ENCODE measurements at regions not wholly inside any gene's neighbourhood (a gene's known extent, or its start where the extent isn't known, plus 50 kb on each side); places are given as distances from the start of the nearest gene placed in this dataset.

GRCh38 chr2:161075701-161076100 is 84.5 kb upstream of the TANK start:
- no peaks in the 10 kb centered on the region for H3K9me3 ChIP-seq (ENCODE audit: low read length)
- TF ChIP-seq CTCF (IDR thresholded peaks at IDR 0.05; ENCODE audit: low read length) (no peak), EZH2 (IDR thresholded peaks at IDR 0.05; ENCODE audit: borderline replicate concordance, low read length) (no peak)

GRCh38 chr2:161076936-161077335 is 83.3 kb upstream of the TANK start:
- no peaks in the 10 kb centered on the region for H4K20me1 ChIP-seq (ENCODE audit: insufficient read depth, low read length)
- no peaks in the 10 kb centered on the region for H3K9me2 ChIP-seq (ENCODE audit: low read depth, low read length)
- no peaks in the 10 kb centered on the region for H3K27me3 ChIP-seq (ENCODE audit: insufficient read depth, low read length)
- no peaks in the 10 kb centered on the region for H3K9me3 ChIP-seq (ENCODE audit: low read length)
- no peaks in the 10 kb centered on the region for H3K4me1 ChIP-seq (ENCODE audit: insufficient read depth, low read length, severe bottlenecking)
- no peaks in the 10 kb centered on the region for H3K36me3 ChIP-seq (ENCODE audit: insufficient read depth, low read length)
- no peak overlapping the region for H3K27ac ChIP-seq (ENCODE audit: low read depth, low read length, poor library complexity, severe bottlenecking)
- H3K79me2 ChIP-seq (ENCODE audit: insufficient read depth, low read length), result no peaks in the 10 kb centered on the region
- H3K4me2 ChIP-seq (ENCODE audit: low read length), result no peak overlapping the region
- no peak overlapping the region for H3K9ac ChIP-seq (ENCODE audit: low read length)
- no peak overlapping the region for H3K4me3 ChIP-seq (ENCODE audit: low read depth, low read length, poor library complexity, severe bottlenecking)
- no peak overlapping the region for H2AFZ ChIP-seq (ENCODE audit: low read length)
- no peaks in the 10 kb centered on the region for H3F3A ChIP-seq (ENCODE audit: insufficient read depth, low read length)
- TF ChIP-seq CTCF (IDR thresholded peaks at IDR 0.05; ENCODE audit: low read length), result no peak
- TF ChIP-seq EZH2 (IDR thresholded peaks at IDR 0.05; ENCODE audit: borderline replicate concordance, low read length), result no peak

More at GRCh38 chr2:161075701-161076100, 84.5 kb upstream of the TANK start:
- Histone ChIP-seq H2AFZ (ENCODE audit: low read length) (no peak overlapping the region), H3K36me3 (ENCODE audit: insufficient read depth, low read length) (no peaks in the 10 kb centered on the region), H3K79me2 (ENCODE audit: insufficient read depth, low read length) (no peaks in the 10 kb centered on the region), H3K4me2 (ENCODE audit: low read length) (no peak overlapping the region), H3K9ac (ENCODE audit: low read length) (no peak overlapping the region), H3K9me2 (ENCODE audit: low read depth, low read length) (no peaks in the 10 kb centered on the region), H3K27me3 (ENCODE audit: insufficient read depth, low read length) (no peaks in the 10 kb centered on the region), H3K4me1 (ENCODE audit: insufficient read depth, low read length, severe bottlenecking) (no peaks in the 10 kb centered on the region), H3F3A (ENCODE audit: insufficient read depth, low read length) (no peaks in the 10 kb centered on the region), H3K4me3 (ENCODE audit: low read depth, low read length, poor library complexity, severe bottlenecking) (no peak overlapping the region), H4K20me1 (ENCODE audit: insufficient read depth, low read length) (no peaks in the 10 kb centered on the region), H3K27ac (ENCODE audit: low read depth, low read length, poor library complexity, severe bottlenecking) (no peak overlapping the region)

- Histone ChIP-seq H3K79me2 (ENCODE audit: insufficient read depth, low read length) (no peaks in the 10 kb centered on the region), H3K4me1 (ENCODE audit: insufficient read depth, low read length, severe bottlenecking) (no peaks in the 10 kb centered on the region), H2AFZ (ENCODE audit: low read length) (no peak overlapping the region), H3K9me2 (ENCODE audit: low read depth, low read length) (no peaks in the 10 kb centered on the region), H3K27me3 (ENCODE audit: insufficient read depth, low read length) (no peaks in the 10 kb centered on the region), H4K20me1 (ENCODE audit: insufficient read depth, low read length) (no peaks in the 10 kb centered on the region), H3K9me3 (ENCODE audit: low read length) (no peaks in the 10 kb centered on the region), H3K4me3 (ENCODE audit: low read depth, low read length, poor library complexity, severe bottlenecking) (no peak overlapping the region), H3K27ac (ENCODE audit: low read depth, low read length, poor library complexity, severe bottlenecking) (no peak overlapping the region), H3K36me3 (ENCODE audit: insufficient read depth, low read length) (no peaks in the 10 kb centered on the region), H3K4me2 (ENCODE audit: low read length) (no peak overlapping the region), H3K9ac (ENCODE audit: low read length) (no peak overlapping the region), H3F3A (ENCODE audit: insufficient read depth, low read length) (no peaks in the 10 kb centered on the region)
- TF ChIP-seq EZH2 (IDR thresholded peaks at IDR 0.05; ENCODE audit: borderline replicate concordance, low read length), result no peak
Measured at GRCh38 chr2:161077367-161078210, 82.6 kb upstream of the TANK start.

GRCh38 chr2:161078211-161078539 is 82.1 kb upstream of the TANK start:
- H3K4me3 ChIP-seq (ENCODE audit: low read depth, low read length, poor library complexity, severe bottlenecking), result no peak overlapping the region

More at GRCh38 chr2:161078211-161078539, 82.1 kb upstream of the TANK start:
- H3K4me2 ChIP-seq (ENCODE audit: low read length), result no peak overlapping the region
- no peaks in the 10 kb centered on the region for H4K20me1 ChIP-seq (ENCODE audit: insufficient read depth, low read length)
- no peaks in the 10 kb centered on the region for H3K9me2 ChIP-seq (ENCODE audit: low read depth, low read length)
- TF ChIP-seq EZH2 (IDR thresholded peaks at IDR 0.05; ENCODE audit: borderline replicate concordance, low read length) (no peak), CTCF (IDR thresholded peaks at IDR 0.05; ENCODE audit: low read length) (no peak)
- H3F3A ChIP-seq (ENCODE audit: insufficient read depth, low read length), result no peaks in the 10 kb centered on the region
- H3K4me1 ChIP-seq (ENCODE audit: insufficient read depth, low read length, severe bottlenecking), result no peaks in the 10 kb centered on the region
- no peaks in the 10 kb centered on the region for H3K27me3 ChIP-seq (ENCODE audit: insufficient read depth, low read length)
- H2AFZ ChIP-seq (ENCODE audit: low read length), result no peak overlapping the region
- no peaks in the 10 kb centered on the region for H3K36me3 ChIP-seq (ENCODE audit: insufficient read depth, low read length)
- H3K9ac ChIP-seq (ENCODE audit: low read length), result no peak overlapping the region
- no peak overlapping the region for H3K27ac ChIP-seq (ENCODE audit: low read depth, low read length, poor library complexity, severe bottlenecking)
- no peaks in the 10 kb centered on the region for H3K79me2 ChIP-seq (ENCODE audit: insufficient read depth, low read length)
- no peaks in the 10 kb centered on the region for H3K9me3 ChIP-seq (ENCODE audit: low read length)
